A673 (cell line): ENCODE measurements at regions not wholly inside any gene's neighbourhood (a gene's known extent, or its start where the extent isn't known, plus 50 kb on each side); places are given as distances from the start of the nearest gene placed in this dataset.
A peak's percentile ranks its signal among the peaks of the same experiment; 100 is the strongest.

Source experiments
- BruUV-seq: library from RNA; stranded (reverse); fragments of 400-500 nt; replicated peaks from 2 replicates; lab custom pipeline; 2021; lab: Mats Ljungman, UMichigan
- CTCF ChIA-PET: fragments of 300-600 bp; sonication (Branson Sonifier 250); formaldehyde crosslinking; loops from one replicate; lab custom pipeline; 2022; ENCODE audit warnings: antibody characterized with exemption; lab: Charles Lee
- POLR2A ChIA-PET: fragments of 300-600 bp; sonication (Branson Sonifier 250); formaldehyde crosslinking; loops from one replicate; lab custom pipeline; 2022; ENCODE audit warnings: antibody characterized with exemption; ENCODE audit not compliant: low non-redundant PET; lab: Charles Lee
- DNase-seq: peaks from one replicate; pipeline ENCODE4 v3.0.0-alpha.2; 2015; ENCODE audit warnings: low spot score
- H3K27ac ChIP-seq: fragments of 200-600 bp; sonication (generic); 2 replicates; pipeline ENCODE4 v1.5.1; 2016; ENCODE audit warnings: mixed run types, low read depth, mild to moderate bottlenecking, mixed read lengths, antibody characterized with exemption, low read length; ENCODE audit not compliant: poor library complexity, severe bottlenecking
- H3K27me3 ChIP-seq: fragments of 200-600 bp; sonication (generic); replicated peaks from 2 replicates; pipeline ENCODE4 v1.6.1; 2017; ENCODE audit warnings: mixed run types, low read depth, mild to moderate bottlenecking, mixed read lengths, antibody characterized with exemption, low read length; ENCODE audit not compliant: insufficient read depth, poor library complexity
- H3K36me3 ChIP-seq: fragments of 200-600 bp; sonication (generic); 2 replicates; pipeline ENCODE4 v1.6.1; 2016; ENCODE audit warnings: mixed run types, mild to moderate bottlenecking, mixed read lengths, antibody characterized with exemption, low read length; ENCODE audit not compliant: insufficient read depth, poor library complexity, severe bottlenecking
- H3K4me1 ChIP-seq: fragments of 200-600 bp; sonication (generic); 2 replicates; pipeline ENCODE4 v1.6.1; 2017; ENCODE audit warnings: mixed run types, mild to moderate bottlenecking, mixed read lengths, antibody characterized with exemption, low read length; ENCODE audit not compliant: insufficient read depth, poor library complexity, severe bottlenecking
- H3K4me3 ChIP-seq: fragments of 200-600 bp; sonication (generic); 2 replicates; pipeline ENCODE4 v1.5.1; 2016; ENCODE audit warnings: low read depth, mixed run types, mild to moderate bottlenecking, mixed read lengths, low read length; ENCODE audit not compliant: poor library complexity, severe bottlenecking
- H3K9me3 ChIP-seq: fragments of 200-600 bp; sonication (generic); 2 replicates; pipeline ENCODE4 v1.6.1; 2016; ENCODE audit warnings: mixed run types, low read depth, mild to moderate bottlenecking, mixed read lengths, antibody characterized with exemption, low read length; ENCODE audit not compliant: poor library complexity, severe bottlenecking
- CTCF ChIP-seq: fragments of 300-800, 200-600 bp; sonication (generic); conservative IDR thresholded peaks from 2 replicates; pipeline ENCODE4 v1.5.1; 2017; ENCODE audit warnings: low read depth, mild to moderate bottlenecking, antibody characterized with exemption, low read length, moderate library complexity, mixed read lengths
- EZH2 ChIP-seq: fragments of 200-600 bp; sonication (generic); IDR thresholded peaks from 2 replicates; pipeline ENCODE4 v1.6.1; 2017; ENCODE audit warnings: borderline replicate concordance, low read depth, mild to moderate bottlenecking, mixed read lengths, antibody characterized with exemption, low read length; ENCODE audit not compliant: poor library complexity, severe bottlenecking
- intact Hi-C: fragments of 100-400 bp; cut with micrococcal nuclease; formaldehyde crosslinking; loops from one replicate; pipeline ENCODE4 v1.10.0; 2022; ENCODE audit not compliant: unreplicated experiment

GRCh38 chr20:4603724-4604123, 82.5 kb upstream of the PRNP start:
- no TSS peak for BruUV-seq
- DNase-seq, result no peak
- intact Hi-C loops, result no loop called here

GRCh38 chr20:4602297-4602631, 84.0 kb upstream of the PRNP start:
- intact Hi-C loops, result no loop called here
- peaks cover 19% of the 10 kb centered on the region for H3K4me1 ChIP-seq
- TF ChIP-seq EZH2 (no peak), CTCF (no peak)
- H3K27me3 ChIP-seq, result no peaks in the 10 kb centered on the region
- POLR2A ChIA-PET, result no interaction called here
- H3K27ac ChIP-seq, result no peak overlapping the region
- DNase-seq, result no peak
- H3K36me3 ChIP-seq, result no peaks in the 10 kb centered on the region
- H3K4me3 ChIP-seq, result no peak overlapping the region
- BruUV-seq, result no TSS peak
- CTCF ChIA-PET, result no interaction called here
- no peaks in the 10 kb centered on the region for H3K9me3 ChIP-seq

More at GRCh38 chr20:4603724-4604123, 82.5 kb upstream of the PRNP start:
- H3K4me3 ChIP-seq, result no peak overlapping the region
- no peaks in the 10 kb centered on the region for H3K36me3 ChIP-seq
- H3K27ac ChIP-seq, result no peak overlapping the region
- TF ChIP-seq EZH2 (no peak), CTCF (no peak)
- H3K4me1 ChIP-seq, result peaks cover 19% of the 10 kb centered on the region
- POLR2A ChIA-PET, result no interaction called here
- no peaks in the 10 kb centered on the region for H3K27me3 ChIP-seq
- CTCF ChIA-PET, result no interaction called here
- H3K9me3 ChIP-seq, result no peaks in the 10 kb centered on the region

GRCh38 chr20:4601630-4602296, 84.5 kb upstream of the PRNP start:
- TF ChIP-seq EZH2 (no peak), CTCF (no peak)
- peak; percentile 54 for DNase-seq
- peak overlapping the region; percentile 25 for H3K27ac ChIP-seq
- ChIA-PET CTCF (no interaction called here), POLR2A (interaction anchor here (0.6 kb wide), 1 partner anchor 16 kb away, joined by 3 read pairs; no protein-coding TSS in a partner anchor)
- intact Hi-C loops, result no loop called here
- H3K9me3 ChIP-seq, result no peaks in the 10 kb centered on the region
- H3K27me3 ChIP-seq, result no peaks in the 10 kb centered on the region
- no TSS peak for BruUV-seq
- H3K4me1 ChIP-seq, result peaks cover 19% of the 10 kb centered on the region
- no peaks in the 10 kb centered on the region for H3K36me3 ChIP-seq
- no peak overlapping the region for H3K4me3 ChIP-seq
